ENCODE measurements at regions not wholly inside any gene's neighbourhood (a gene's known extent, or its start where the extent isn't known, plus 50 kb on each side); places are given as distances from the start of the nearest gene placed in this dataset.

DNA sequence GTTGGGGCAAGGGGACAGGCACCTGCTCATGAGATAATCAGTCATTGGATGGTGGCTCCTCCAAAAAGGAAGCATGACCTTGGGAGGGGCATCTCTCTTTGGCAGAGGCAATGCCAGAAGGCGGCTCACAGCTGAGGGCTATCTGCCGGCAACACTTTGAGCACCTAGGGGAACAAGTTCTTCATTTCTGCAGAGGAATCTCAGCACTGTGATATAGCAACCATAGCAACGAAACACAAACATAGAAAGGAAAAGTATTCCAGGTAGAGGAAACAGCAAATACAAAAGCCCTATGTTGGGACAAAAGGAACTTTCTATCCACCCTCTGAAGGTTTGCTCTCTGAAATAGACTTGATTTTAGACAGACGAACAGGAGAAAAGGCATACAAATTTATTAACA is 89.1 kb upstream of the NEDD4L start:
- Histone ChIP-seq H2BK5ac (ENCODE audit: low read depth, low read length, poor library complexity, severe bottlenecking) (no peak overlapping the region), H3K9ac (ENCODE audit: low read depth, low read length) (no peak overlapping the region), H3K36me3 (ENCODE audit: control insufficient read depth, insufficient read depth, low read length) (no peaks in the 10 kb centered on the region), H3K14ac (replicated peaks; ENCODE audit: low read depth, low read length) (no peak overlapping the region), H3K56ac (ENCODE audit: extremely low read depth, insufficient read depth, low read length) (no peak overlapping the region), H3K18ac (ENCODE audit: low read depth, low read length) (no peak overlapping the region), H4K91ac (ENCODE audit: insufficient read depth, low read depth, low read length) (no peak overlapping the region), H4K20me1 (ENCODE audit: insufficient read depth, low read length) (no peaks in the 10 kb centered on the region), H2AK5ac (ENCODE audit: low read depth, low read length) (no peak overlapping the region), H2BK120ac (ENCODE audit: low read depth, low read length) (no peak overlapping the region), H3K27me3 (ENCODE audit: control insufficient read depth, insufficient read depth, low read length) (peaks cover 18% of the 10 kb centered on the region), H2AFZ (replicated peaks; ENCODE audit: low read length, poor library complexity) (no peak overlapping the region), H3K4me1 (ENCODE audit: control insufficient read depth, insufficient read depth, low read length) (peaks cover 2% of the 10 kb centered on the region; the same call in 1 of the 2 replicates), H2BK20ac (ENCODE audit: low read depth, low read length) (no peak overlapping the region), H3K4ac (ENCODE audit: low read depth, low read length) (no peak overlapping the region), H3K23ac (ENCODE audit: low read depth, low read length) (no peak overlapping the region), H4K5ac (ENCODE audit: low read depth, low read length) (no peak overlapping the region), H3K79me1 (ENCODE audit: low read depth in 1 of 2, low read length in 2 of 2) (no peaks in the 10 kb centered on the region), H3K27ac (ENCODE audit: insufficient read depth, low read length) (no peak overlapping the region), H4K8ac (ENCODE audit: low read depth in 2 of 2, low read length in 2 of 2) (no peak overlapping the region), H3K4me3 (ENCODE audit: insufficient read depth, low read depth, low read length) (no peak overlapping the region), H3K9me3 (ENCODE audit: control insufficient read depth, insufficient read depth, low read length) (no peaks in the 10 kb centered on the region), H3K9me1 (ENCODE audit: insufficient read depth, low read length) (peaks cover 5% of the 10 kb centered on the region; the same call in 1 of the 2 replicates), H3K4me2 (ENCODE audit: low read depth, low read length) (no peak overlapping the region), H2AK9ac (replicated peaks; ENCODE audit: low read depth, low read length, poor library complexity) (no peak overlapping the region), H2BK15ac (ENCODE audit: low read depth, low read length) (no peak overlapping the region)
- ChIA-PET POLR2A (ENCODE audit: unreplicated experiment) (no interaction called here), CTCF (no interaction called here)
- dilution Hi-C loops (cut with HindIII; ENCODE audit: low sequenced_read_pairs, unreplicated experiment): no loop called here
- in situ Hi-C loops (cut with MboI; ENCODE audit: low sequenced_read_pairs): no loop called here
- intact Hi-C loops (cut with micrococcal nuclease): no loop called here
- WGBS, 2 experiments (ENCODE audit: extremely low coverage in 2 of 2, insufficient read length in 1 of 2): no CpG with 5 or more reads among the region's 4 CpGs
- no TSS peak for BruUV-seq (replicated peaks)
- ATAC-seq (ENCODE audit: low read depth) (no peak), DNase-seq (no peak)
- no peak for TF ChIP-seq POLR2A (IDR thresholded peaks at IDR 0.05; ENCODE audit: low read depth, low read length)
- TF ChIP-seq, protein P1, sequence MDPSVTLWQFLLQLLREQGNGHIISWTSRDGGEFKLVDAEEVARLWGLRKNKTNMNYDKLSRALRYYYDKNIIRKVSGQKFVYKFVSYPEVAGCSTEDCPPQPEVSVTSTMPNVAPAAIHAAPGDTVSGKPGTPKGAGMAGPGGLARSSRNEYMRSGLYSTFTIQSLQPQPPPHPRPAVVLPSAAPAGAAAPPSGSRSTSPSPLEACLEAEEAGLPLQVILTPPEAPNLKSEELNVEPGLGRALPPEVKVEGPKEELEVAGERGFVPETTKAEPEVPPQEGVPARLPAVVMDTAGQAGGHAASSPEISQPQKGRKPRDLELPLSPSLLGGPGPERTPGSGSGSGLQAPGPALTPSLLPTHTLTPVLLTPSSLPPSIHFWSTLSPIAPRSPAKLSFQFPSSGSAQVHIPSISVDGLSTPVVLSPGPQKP (IDR thresholded peaks at IDR 0.05; ENCODE audit: borderline replicate concordance, low read depth, low read length): no peak
- no peak for TF ChIP-seq MAFK (IDR thresholded peaks at IDR 0.05; ENCODE audit: low read depth, low read length)
- TF ChIP-seq, protein P2, sequence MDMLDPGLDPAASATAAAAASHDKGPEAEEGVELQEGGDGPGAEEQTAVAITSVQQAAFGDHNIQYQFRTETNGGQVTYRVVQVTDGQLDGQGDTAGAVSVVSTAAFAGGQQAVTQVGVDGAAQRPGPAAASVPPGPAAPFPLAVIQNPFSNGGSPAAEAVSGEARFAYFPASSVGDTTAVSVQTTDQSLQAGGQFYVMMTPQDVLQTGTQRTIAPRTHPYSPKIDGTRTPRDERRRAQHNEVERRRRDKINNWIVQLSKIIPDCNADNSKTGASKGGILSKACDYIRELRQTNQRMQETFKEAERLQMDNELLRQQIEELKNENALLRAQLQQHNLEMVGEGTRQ (IDR thresholded peaks at IDR 0.05; ENCODE audit: low read depth, low read length): no peak
- no peak for TF ChIP-seq MXI1 (IDR thresholded peaks at IDR 0.05; ENCODE audit: borderline replicate concordance, low read depth, low read length)
- no peak for TF ChIP-seq RCOR1 (IDR thresholded peaks at IDR 0.05; ENCODE audit: insufficient replicate concordance, low read length)
- TF ChIP-seq BHLHE40 (IDR thresholded peaks at IDR 0.05; ENCODE audit: low read depth, low read length): no peak
- TF ChIP-seq CEBPB (IDR thresholded peaks at IDR 0.05; ENCODE audit: low read depth, low read length): no peak
- no peak for TF ChIP-seq FOS (IDR thresholded peaks at IDR 0.05; ENCODE audit: low read depth, low read length)
- TF ChIP-seq RAD21 (IDR thresholded peaks at IDR 0.05; ENCODE audit: low read length): no peak
- no peak for TF ChIP-seq CHD1 (IDR thresholded peaks at IDR 0.05; ENCODE audit: low read depth, low read length)
- TF ChIP-seq, protein P3, sequence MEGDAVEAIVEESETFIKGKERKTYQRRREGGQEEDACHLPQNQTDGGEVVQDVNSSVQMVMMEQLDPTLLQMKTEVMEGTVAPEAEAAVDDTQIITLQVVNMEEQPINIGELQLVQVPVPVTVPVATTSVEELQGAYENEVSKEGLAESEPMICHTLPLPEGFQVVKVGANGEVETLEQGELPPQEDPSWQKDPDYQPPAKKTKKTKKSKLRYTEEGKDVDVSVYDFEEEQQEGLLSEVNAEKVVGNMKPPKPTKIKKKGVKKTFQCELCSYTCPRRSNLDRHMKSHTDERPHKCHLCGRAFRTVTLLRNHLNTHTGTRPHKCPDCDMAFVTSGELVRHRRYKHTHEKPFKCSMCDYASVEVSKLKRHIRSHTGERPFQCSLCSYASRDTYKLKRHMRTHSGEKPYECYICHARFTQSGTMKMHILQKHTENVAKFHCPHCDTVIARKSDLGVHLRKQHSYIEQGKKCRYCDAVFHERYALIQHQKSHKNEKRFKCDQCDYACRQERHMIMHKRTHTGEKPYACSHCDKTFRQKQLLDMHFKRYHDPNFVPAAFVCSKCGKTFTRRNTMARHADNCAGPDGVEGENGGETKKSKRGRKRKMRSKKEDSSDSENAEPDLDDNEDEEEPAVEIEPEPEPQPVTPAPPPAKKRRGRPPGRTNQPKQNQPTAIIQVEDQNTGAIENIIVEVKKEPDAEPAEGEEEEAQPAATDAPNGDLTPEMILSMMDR (conservative IDR thresholded peaks at IDR 0.05; ENCODE audit: low read depth, low read length): no peak
- no peak for TF ChIP-seq SMC3 (IDR thresholded peaks at IDR 0.05; ENCODE audit: low read depth, low read length)
- no peak for TF ChIP-seq MAZ (IDR thresholded peaks at IDR 0.05; ENCODE audit: borderline replicate concordance, low read depth, low read length)
- no peak for TF ChIP-seq RFX5 (IDR thresholded peaks at IDR 0.05; ENCODE audit: low read depth, low read length)
- TF ChIP-seq NFE2L2 (IDR thresholded peaks at IDR 0.05; ENCODE audit: low read depth, low read length): no peak

All from IMR-90 (cell line).